Endometrium (tissue), 2 donors: ENCODE measurements at regions not wholly inside any gene's neighbourhood (a gene's known extent, or its start where the extent isn't known, plus 50 kb on each side); places are given as distances from the start of the nearest gene placed in this dataset.
"Not testable (repeated sequence)": the region's sequence is repeated elsewhere in the genome, so short reads cannot be mapped to it uniquely, and the experiment has no call there.

Experiments used
- FAIRE-seq: peaks from 2 replicates; lab custom pipeline; 2012; peaks lifted over from hg19 to GRCh38; lab: Jason Lieb, UNC
- donor health status: control.
- donor health status: control.

- no peak for FAIRE-seq
Measured at GRCh38 chr3:28033059-28033784, 208.2 kb upstream of the CMC1 start.

DNA sequence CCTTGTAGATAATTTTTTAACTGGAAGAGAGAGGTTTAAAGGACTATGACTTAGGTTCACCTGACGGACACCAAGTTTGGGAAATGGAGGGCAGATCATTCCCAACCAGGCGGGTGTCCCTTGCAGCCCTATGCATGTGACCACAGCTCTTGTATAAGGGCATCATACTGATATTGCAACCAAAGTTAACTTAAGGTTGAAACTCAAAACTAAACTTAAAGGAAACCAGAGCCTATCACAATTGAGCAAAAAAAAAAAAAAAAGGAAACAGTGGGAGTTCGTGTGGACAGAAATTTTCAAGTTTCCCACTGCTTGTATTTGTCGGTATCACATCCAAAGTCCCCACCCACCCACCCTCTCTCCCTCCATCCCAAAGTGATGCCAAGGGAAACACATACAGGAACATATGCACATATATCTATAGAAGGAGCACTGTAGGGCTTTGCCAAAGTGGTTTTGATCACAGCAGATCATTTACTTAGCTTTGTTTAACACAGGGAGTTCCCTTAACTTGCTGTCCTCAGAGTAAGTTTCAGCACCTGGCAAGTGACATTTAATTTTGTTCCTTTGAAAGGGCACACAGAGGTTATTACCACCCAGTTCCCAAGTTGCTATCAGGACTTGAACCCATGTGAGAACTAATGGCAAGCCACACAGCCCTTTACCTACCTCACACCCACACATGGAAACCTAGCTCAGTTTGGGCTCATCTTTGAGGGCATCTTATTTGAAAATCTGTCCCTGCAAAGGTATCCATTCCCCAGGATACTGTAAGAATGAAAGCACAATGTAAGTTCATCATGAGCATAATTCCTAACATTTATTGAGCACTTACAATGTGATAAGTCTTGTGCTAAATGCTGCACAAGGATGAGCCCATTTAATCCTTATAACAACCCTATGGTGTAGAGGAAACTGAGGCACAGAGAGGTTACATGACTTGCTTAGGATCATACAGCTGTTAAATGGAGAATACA lies 204.5 kb upstream of the CMC1 start:
- FAIRE-seq: no peak

DNA sequence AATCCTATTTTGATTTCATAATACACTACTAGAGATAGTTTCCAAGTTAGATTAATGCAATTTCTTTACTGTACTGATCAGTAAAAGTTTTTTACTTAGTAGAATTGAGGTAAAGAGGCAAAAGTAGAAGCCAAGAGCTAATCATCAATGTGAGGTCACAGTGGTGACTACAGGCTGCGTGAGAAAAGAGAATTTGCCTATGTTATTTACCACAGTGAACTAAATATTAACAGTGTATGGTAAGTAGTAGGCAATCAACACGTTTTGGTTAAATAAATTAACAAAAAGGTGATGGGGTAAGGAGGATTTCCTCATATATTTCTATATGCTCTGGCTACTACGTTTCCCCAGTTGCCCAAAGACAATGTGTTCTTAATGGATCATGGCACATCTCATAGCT lies 202.2 kb upstream of the CMC1 start:
- no peak for FAIRE-seq

GRCh38 chr3:28039829-28040228 lies 201.6 kb upstream of the CMC1 start:
- FAIRE-seq: no peak

DNA sequence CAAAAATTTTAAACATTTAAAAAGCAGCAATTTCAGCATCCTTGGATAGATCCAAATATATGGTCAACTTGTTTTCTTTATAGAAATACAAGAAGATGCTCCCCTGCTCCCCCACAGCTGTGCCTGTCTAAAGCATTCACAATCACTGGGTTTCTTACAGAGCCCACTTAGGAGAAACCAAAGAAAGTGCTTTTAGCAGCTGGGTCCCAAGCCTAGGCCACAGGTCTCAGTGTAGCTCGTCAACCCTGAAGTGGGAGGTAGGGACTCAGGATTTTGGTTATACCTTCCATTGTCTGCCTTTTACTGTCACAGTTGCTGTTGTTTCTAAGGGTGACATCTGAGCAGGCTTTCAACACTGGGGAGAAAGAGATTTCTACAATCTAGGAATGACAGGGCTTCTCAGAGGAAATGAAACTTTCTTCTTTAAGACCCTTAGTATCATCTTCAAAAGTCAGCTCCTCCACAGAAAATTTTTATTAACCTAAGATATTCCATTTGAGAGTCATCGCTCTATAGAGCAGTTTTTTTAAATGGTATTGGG lies 199.3 kb upstream of the CMC1 start:
- no peak for FAIRE-seq

DNA sequence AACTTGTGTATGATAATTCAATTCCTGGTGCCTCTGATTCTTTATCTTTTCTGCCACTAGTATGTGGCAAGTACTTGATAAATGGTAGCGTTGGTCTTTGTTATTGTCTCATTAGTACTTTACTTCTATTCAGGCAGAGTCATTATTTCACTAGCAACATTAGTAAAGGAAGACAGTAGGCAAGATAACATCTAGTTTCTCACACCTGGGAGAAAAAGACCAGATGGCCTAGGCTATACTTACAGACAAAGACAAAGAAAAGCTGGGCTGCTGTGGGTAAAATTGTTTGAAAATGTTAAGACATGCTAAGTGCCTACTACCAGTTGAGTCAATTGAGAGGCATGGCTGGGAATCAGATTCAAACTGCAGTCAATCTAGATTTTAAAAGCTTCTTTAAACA lies 198.7 kb upstream of the CMC1 start:
- no peak for FAIRE-seq

- no peak for FAIRE-seq
Measured at GRCh38 chr3:28050120-28050519, 191.3 kb upstream of the CMC1 start.

DNA sequence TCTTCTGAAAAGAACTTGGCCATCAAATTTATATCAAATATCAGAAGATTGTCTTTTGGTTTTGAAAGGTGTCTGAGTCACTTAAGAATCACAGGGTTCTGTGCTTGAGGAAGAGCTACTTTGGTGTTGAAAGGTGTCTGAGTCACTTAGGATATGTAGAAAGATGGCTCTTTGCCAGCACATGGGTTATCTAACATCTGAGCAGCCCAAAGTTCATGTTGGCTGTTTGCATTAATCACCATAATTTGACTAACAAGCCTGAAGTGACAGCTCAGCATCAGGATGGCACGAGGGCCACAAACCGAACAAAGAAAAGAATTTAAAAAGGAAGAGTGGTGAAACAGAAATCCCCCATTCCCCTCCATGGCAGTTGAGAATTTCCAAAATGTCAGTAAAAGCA lies 190.5 kb upstream of the CMC1 start:
- no peak for FAIRE-seq

- FAIRE-seq: no peak
Measured at GRCh38 chr3:28053759-28054158, 187.7 kb upstream of the CMC1 start.

GRCh38 chr3:28056806-28057205 lies 184.6 kb upstream of the CMC1 start:
- FAIRE-seq: no peak

DNA sequence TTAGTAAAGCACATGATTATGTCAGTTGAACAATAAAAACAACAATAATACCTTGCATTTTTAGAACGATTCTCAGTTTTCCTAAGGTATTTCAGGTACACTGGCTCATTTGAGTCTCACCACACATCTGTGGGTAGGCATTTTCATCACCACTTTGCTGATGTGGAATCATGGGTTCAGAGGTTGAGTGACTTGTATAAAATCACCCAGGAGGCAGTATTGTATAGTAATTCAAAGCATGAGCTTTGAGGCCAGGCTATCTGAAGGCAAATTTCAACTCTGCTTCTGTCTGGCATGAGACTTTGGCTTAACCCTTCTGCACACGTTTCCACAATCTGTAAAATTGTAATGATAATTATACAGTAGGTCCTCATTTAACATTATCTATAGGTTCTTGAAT lies 183.9 kb upstream of the CMC1 start:
- FAIRE-seq: no peak

- not testable (repeated sequence) for FAIRE-seq
Measured at GRCh38 chr3:28059199-28059598, 182.2 kb upstream of the CMC1 start.

- no peak for FAIRE-seq
Measured at GRCh38 chr3:28066020-28066419, 175.4 kb upstream of the CMC1 start.

DNA sequence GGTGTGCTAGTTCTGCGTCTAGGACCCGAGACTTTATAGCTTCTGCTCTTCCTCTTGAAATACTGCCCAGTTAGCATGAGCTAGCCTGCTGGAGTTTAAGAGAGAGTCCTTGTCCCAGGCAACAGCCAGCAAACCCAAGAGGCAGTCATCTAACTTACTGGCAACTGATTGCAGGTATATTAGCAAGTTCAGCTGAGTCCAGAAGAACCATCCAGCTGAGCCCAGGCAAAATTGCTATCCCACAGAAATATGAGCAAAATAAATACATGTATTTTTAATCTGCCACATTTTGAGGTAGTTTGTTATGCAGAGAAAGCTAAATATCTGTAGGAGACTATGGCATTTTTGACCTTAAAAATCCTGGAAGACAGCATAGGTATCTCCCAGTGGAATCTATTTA lies 174.4 kb upstream of the CMC1 start:
- FAIRE-seq: no peak

DNA sequence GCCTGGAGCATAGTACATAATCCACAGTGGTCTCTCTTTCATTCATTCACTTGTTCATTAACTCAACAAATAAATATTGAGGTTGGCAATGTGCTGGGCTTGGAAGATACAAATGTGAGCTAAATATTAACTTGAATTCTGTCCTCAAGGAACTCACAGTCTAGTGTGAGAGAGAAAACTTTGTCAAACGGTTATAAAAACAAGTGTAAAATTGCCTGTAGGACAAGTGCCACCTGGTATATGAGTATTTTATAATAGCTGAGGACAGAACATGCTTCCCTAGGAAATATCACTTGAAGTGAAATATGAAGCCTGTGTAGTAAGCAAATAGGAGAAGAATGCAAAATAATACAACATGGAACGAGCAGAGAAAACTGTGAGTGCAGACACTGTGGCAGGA lies 173.1 kb upstream of the CMC1 start:
- FAIRE-seq: no peak

DNA sequence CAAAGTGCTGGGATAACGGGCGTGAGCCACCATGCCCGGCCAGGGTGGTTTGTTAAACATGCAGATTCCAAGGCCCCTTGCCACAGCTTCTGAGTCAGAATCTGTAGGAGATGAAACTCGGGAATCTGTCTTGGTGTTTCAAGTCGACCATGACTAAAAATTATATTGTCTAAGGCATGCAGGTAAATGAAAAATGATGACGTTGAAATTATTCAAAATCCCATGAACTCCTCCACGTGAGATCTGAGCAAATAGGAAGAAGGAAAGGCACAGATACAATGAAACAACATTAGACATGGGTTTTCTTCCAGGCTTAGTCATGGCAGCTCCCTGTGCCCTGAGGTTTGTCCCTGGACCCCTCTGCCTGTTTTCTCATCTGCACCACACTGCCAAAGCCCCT lies 172.0 kb upstream of the CMC1 start:
- no peak for FAIRE-seq

- FAIRE-seq: no peak
Measured at GRCh38 chr3:28076246-28076645, 165.2 kb upstream of the CMC1 start.

GRCh38 chr3:28077572-28077971 lies 163.8 kb upstream of the CMC1 start:
- no peak for FAIRE-seq

- no peak for FAIRE-seq
Measured at GRCh38 chr3:28078536-28078935, 162.9 kb upstream of the CMC1 start.

DNA sequence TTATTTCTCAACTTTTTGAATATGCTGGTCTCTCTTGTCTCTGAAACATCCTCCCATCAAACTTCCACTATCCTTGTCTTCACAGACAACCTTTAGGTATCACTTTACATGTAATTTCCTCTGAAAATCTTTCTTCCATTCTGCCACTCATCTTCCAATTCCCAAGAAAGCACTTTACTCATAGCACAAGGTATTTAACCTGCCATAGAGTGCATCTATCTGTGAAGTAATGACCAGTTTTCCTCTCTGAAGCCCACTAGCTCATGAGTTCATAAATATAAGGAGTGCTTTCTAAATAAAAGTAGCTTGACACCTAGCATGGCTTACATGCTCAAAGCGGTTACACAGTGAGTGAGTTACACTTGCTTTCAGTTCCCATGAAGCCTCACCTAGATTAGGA lies 160.7 kb upstream of the CMC1 start:
- no peak for FAIRE-seq

- FAIRE-seq: no peak
Measured at GRCh38 chr3:28081533-28081947, 159.9 kb upstream of the CMC1 start.

GRCh38 chr3:28087591-28087990 lies 153.8 kb upstream of the CMC1 start:
- no peak for FAIRE-seq
